ENCODE measurements at regions not wholly inside any gene's neighbourhood (a gene's known extent, or its start where the extent isn't known, plus 50 kb on each side); places are given as distances from the start of the nearest gene placed in this dataset.
"Not testable (repeated sequence)": the region's sequence is repeated elsewhere in the genome, so short reads cannot be mapped to it uniquely, and the experiment has no call there.

DNA sequence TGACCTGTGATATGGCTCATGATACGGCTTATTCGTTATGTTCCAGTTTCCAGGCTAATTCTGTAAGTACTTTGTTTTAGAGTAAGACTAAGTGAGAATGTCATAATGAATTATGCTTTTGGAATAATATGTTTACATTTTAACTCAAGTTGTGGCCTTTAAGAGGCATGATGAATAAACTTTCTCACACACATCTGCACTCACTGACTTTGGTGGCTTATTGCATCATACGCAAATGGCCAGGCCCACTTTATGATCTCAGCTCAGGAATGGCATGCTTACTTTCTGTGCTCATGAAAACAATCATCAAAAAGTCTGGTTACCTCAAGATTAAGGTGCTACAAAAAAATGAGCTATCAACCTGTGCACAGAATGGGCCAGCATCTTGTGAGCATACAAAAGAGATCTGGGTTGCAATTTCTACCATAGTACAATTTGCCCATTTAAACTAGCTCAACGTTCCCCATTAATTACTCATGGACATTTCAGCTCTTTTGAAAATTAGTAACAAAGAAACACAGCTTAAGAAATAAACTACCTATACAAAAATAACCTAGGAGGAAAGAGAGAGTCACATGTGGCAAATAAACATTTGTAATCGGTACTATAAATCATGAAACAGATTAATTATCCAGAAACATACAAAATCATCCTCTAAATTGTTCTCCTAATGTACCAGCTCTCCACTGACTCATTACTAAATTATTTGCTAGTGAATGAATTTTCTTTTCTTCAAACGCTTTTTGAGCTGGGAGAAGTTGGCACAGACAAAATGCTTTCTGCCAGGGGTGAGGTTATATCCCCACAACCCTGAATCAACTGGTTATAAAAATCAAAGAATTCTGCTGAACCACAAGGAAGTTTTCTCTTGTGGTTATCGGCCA lies 439.0 kb upstream of the ADAMTS9 start:
- TF ChIP-seq, protein P1, sequence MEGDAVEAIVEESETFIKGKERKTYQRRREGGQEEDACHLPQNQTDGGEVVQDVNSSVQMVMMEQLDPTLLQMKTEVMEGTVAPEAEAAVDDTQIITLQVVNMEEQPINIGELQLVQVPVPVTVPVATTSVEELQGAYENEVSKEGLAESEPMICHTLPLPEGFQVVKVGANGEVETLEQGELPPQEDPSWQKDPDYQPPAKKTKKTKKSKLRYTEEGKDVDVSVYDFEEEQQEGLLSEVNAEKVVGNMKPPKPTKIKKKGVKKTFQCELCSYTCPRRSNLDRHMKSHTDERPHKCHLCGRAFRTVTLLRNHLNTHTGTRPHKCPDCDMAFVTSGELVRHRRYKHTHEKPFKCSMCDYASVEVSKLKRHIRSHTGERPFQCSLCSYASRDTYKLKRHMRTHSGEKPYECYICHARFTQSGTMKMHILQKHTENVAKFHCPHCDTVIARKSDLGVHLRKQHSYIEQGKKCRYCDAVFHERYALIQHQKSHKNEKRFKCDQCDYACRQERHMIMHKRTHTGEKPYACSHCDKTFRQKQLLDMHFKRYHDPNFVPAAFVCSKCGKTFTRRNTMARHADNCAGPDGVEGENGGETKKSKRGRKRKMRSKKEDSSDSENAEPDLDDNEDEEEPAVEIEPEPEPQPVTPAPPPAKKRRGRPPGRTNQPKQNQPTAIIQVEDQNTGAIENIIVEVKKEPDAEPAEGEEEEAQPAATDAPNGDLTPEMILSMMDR (IDR thresholded peaks at IDR 0.05; ENCODE audit: insufficient read depth, low read length, missing control alignments), result no peak
- DNase-seq (ENCODE audit: low read depth, low spot score), result no peak
- ChIA-PET CTCF (no interaction called here), POLR2A (no interaction called here)
- no peak overlapping the region for H3K4me3 ChIP-seq (ENCODE audit: low read depth, low read length)

DNA sequence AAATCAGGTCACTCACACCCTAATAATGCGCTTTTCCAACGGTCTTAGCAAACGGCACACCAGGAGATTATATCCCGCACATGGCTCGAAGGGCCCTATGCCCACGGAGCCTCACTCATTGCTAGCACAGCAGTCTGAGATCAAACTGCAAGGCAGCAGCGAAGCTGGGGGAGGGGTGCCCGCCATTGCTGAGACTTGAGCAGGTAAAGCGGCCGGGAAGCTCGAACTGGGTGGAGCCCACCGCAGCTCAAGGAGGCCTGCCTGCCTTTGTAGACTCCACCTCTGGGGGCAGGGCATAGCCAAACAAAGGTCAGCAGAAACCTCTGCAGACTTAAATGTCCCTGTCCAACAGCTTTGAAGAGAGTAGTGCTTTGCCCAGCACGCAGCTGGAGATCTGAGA lies 432.4 kb upstream of the ADAMTS9 start:
- CTCF ChIA-PET; POLR2A ChIA-PET; H3K4me3 ChIP-seq (ENCODE audit: low read depth, low read length); DNase-seq (ENCODE audit: low read depth, low spot score): not testable (repeated sequence)

DNA sequence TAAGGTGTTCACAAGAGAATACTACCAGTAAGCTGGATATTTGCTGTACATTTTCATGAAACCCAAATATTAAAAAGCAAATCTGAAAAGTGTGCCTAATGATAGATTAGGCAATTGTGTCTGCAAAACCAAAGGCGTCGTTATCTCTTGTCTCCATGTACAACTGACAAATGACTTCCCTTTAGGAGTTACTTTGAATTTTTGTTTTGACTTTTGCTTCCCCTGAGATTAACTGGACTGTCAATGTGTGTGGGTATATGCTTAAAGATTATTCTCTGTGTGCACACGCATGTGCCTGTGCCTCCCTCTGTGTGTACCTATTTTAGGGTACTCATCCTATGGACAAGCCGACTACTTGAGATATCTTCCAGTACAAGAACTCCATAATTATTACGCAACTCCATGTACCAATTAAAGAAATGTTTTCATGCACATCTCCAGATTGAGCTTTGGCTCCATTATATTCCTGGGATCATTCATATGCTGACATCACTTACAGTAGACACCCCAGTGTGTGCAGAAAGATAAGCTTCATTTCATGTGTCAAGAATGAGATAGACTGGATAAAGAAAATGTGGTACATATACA lies 431.2 kb upstream of the ADAMTS9 start:
- DNase-seq (ENCODE audit: low read depth, low spot score), result no peak
- H3K4me3 ChIP-seq (ENCODE audit: low read depth, low read length), result no peak overlapping the region
- ChIA-PET CTCF (no interaction called here), POLR2A (no interaction called here)
- TF ChIP-seq, protein P1 (IDR thresholded peaks at IDR 0.05; ENCODE audit: insufficient read depth, low read length, missing control alignments), result no peak

DNA sequence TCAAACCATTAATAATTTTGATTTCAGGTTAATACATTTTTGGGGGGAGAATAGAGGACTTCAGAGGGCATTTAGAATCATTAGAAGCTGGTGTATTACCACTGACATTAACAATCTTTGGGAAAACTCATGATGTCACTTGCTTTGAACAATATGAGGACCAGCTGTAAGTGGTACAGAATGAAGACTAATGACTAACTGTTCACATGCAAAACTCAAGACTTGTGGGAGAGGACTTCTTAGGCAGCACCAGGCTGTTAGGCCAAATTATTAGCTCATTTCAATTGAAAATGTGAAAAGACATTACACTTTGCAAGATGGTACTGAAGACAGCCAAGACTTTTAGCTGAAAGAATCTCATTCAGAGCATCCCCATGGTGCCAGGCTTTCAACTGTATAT lies 426.2 kb upstream of the ADAMTS9 start:
- H3K4me3 ChIP-seq (ENCODE audit: low read depth, low read length), result no peak overlapping the region
- TF ChIP-seq, protein P1 (IDR thresholded peaks at IDR 0.05; ENCODE audit: insufficient read depth, low read length, missing control alignments), result no peak
- ChIA-PET POLR2A (no interaction called here), CTCF (no interaction called here)
- DNase-seq (ENCODE audit: low read depth, low spot score), result no peak

DNA sequence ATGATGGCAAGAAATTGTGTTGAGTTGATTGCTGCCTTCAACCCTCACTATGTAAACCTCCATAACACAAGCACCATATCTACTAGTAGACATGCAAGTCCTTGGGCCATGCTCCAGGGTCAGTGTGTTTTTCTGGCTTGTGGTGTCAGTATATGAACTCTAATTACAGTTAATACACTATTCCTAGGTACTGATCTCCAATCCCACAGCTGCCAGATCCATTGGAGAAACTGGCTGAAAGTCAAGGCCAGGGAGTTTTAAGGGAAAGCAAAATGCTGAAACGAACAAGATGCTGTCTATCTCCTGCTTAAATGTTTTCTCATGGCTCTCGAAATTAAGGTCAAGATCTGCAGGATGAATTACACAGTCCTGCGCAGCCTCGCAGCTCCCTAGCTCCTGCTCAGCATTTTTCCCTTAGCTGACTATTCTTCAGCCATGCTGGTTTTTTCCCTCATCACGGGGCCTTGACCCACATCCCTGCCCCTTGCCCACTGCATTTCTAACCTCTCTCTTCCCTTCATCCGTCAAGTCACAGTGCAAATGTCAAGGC lies 425.0 kb upstream of the ADAMTS9 start:
- POLR2A ChIA-PET, result no interaction called here
- TF ChIP-seq, protein P1 (IDR thresholded peaks at IDR 0.05; ENCODE audit: insufficient read depth, low read length, missing control alignments), result no peak
- DNase-seq (ENCODE audit: low read depth, low spot score), result no peak
- no peak overlapping the region for H3K4me3 ChIP-seq (ENCODE audit: low read depth, low read length)
- CTCF ChIA-PET, result no interaction called here

DNA sequence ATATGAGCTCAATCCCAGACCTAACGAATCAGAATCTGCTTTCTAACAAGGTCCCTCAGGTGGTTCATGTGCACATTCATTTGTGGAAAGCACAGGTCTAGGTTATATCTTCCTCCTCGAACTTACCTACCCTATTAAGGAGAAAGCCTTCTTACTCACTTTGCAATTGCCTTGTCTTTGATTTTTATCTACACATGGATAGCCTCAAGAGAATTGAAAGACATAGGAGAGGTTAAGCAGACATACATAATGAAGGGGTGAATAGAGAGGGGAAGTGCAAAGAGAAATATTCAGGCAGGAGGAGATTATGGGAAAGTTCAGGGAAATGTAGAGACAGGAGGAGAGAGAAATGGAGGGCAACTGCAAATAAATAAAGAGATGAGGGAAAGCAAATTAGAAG lies 422.9 kb upstream of the ADAMTS9 start:
- POLR2A ChIA-PET, result no interaction called here
- CTCF ChIA-PET, result no interaction called here
- no peak overlapping the region for H3K4me3 ChIP-seq (ENCODE audit: low read depth, low read length)
- DNase-seq (ENCODE audit: low read depth, low spot score), result no peak
- TF ChIP-seq, protein P1 (IDR thresholded peaks at IDR 0.05; ENCODE audit: insufficient read depth, low read length, missing control alignments), result no peak

Data from AG04449 (cell line).